Ovary (tissue), 3 donors: ENCODE measurements at regions not wholly inside any gene's neighbourhood (a gene's known extent, or its start where the extent isn't known, plus 50 kb on each side); places are given as distances from the start of the nearest gene placed in this dataset.

Experiments
- CTCF ChIP-seq, 3 donors: fragments of 450-650 bp in 2 of 3; fragments of 200-600 bp in 1 of 3; IDR thresholded peaks; one replicate each; pipeline versions ENCODE4 v1.5.1 to v1.8.0; 2016 to 2022; ENCODE audit warnings: antibody characterized with exemption in 3 of 3, mild to moderate bottlenecking in 1 of 3
- POLR2A ChIP-seq: fragments of 450-650 bp; IDR thresholded peaks from one replicate; pipeline ENCODE4 v1.6.1; 2017; ENCODE audit warnings: antibody characterized with exemption, mild to moderate bottlenecking, moderate library complexity
- donor health status: DM: no; HTN: no; CAD: no.

GRCh38 chr5:129173771-129174170 is 79.2 kb downstream of the ISOC1 start:
- no peak for TF ChIP-seq CTCF (IDR thresholded peaks at IDR 0.05)
- TF ChIP-seq POLR2A: no peak
